ENCODE measurements at regions not wholly inside any gene's neighbourhood (a gene's known extent, or its start where the extent isn't known, plus 50 kb on each side); places are given as distances from the start of the nearest gene placed in this dataset.

- TF ChIP-seq CTCF (IDR thresholded peaks at IDR 0.05) (no peak), EP300 (IDR thresholded peaks at IDR 0.05) (no peak)
Observed at GRCh38 chr5:104080646-104081175, 518.1 kb upstream of the NUDT12 start.

Data from stomach (tissue), 4 donors.